Thyroid gland (tissue), 4 donors: ENCODE measurements at regions not wholly inside any gene's neighbourhood (a gene's known extent, or its start where the extent isn't known, plus 50 kb on each side); places are given as distances from the start of the nearest gene placed in this dataset.

Experiments
- CTCF ChIP-seq, 6 experiments: fragments of 200-600 bp in 3 of 6; fragments of 450-650 bp in 3 of 6; sonication (generic) in 3 of 6; IDR thresholded peaks; one replicate each; pipeline ENCODE4 v1.5.1; 2016 to 2019; ENCODE audit warnings: antibody characterized with exemption in 6 of 6, mild to moderate bottlenecking in 2 of 6, inconsistent platforms in 1 of 6, moderate library complexity in 1 of 6
- POLR2A ChIP-seq, 2 donors: fragments of 450-650 bp; IDR thresholded peaks; one replicate each; pipeline ENCODE4 v1.6.1; 2017; ENCODE audit warnings: antibody characterized with exemption in 2 of 2, mild to moderate bottlenecking in 2 of 2, moderate library complexity in 1 of 2

GRCh38 chr7:10122551-10123100, 851.0 kb upstream of the PHF14 start:
- TF ChIP-seq CTCF (IDR thresholded peaks at IDR 0.05) (no peak), POLR2A (IDR thresholded peaks at IDR 0.05) (no peak)
